ENCODE measurements at regions not wholly inside any gene's neighbourhood (a gene's known extent, or its start where the extent isn't known, plus 50 kb on each side); places are given as distances from the start of the nearest gene placed in this dataset.

GRCh38 chr2:66692521-66693054 is 257.7 kb downstream of the MEIS1 start:
- DNase-seq, result no peak

- no peak for DNase-seq
Measured at GRCh38 chr2:66693076-66693965, 258.4 kb downstream of the MEIS1 start.

GRCh38 chr2:66694087-66694860 is 259.3 kb downstream of the MEIS1 start:
- no peak for DNase-seq

GRCh38 chr2:66695226-66695735 is 260.4 kb downstream of the MEIS1 start:
- DNase-seq, result no peak

- no peak for DNase-seq
Measured at GRCh38 chr2:66696374-66696773, 261.4 kb downstream of the MEIS1 start.

- DNase-seq, result no peak
Measured at GRCh38 chr2:66696886-66697285, 262.0 kb downstream of the MEIS1 start.

GRCh38 chr2:66697366-66697765 is 262.4 kb downstream of the MEIS1 start:
- no peak for DNase-seq

- no peak for DNase-seq
Measured at GRCh38 chr2:66698091-66698490, 263.2 kb downstream of the MEIS1 start.

GRCh38 chr2:66698576-66699239 is 263.8 kb downstream of the MEIS1 start:
- DNase-seq, result no peak

- no peak for DNase-seq
Measured at GRCh38 chr2:66699416-66699792, 264.5 kb downstream of the MEIS1 start.

GRCh38 chr2:66699793-66700676 is 265.1 kb downstream of the MEIS1 start:
- no peak for DNase-seq

- no peak for DNase-seq
Measured at GRCh38 chr2:66700677-66701066, 265.7 kb downstream of the MEIS1 start.

- DNase-seq, result no peak
Measured at GRCh38 chr2:66701251-66701650, 266.3 kb downstream of the MEIS1 start.

- DNase-seq, result no peak
Measured at GRCh38 chr2:66701656-66702055, 266.7 kb downstream of the MEIS1 start.

GRCh38 chr2:66702301-66702700 is 267.4 kb downstream of the MEIS1 start:
- DNase-seq, result no peak

GRCh38 chr2:66704786-66705185 is 269.9 kb downstream of the MEIS1 start:
- no peak for DNase-seq

GRCh38 chr2:66714610-66715009 is 279.7 kb downstream of the MEIS1 start:
- DNase-seq, result no peak

- no peak for DNase-seq
Measured at GRCh38 chr2:66717218-66717905, 282.4 kb downstream of the MEIS1 start.

GRCh38 chr2:66717973-66718372 is 283.0 kb downstream of the MEIS1 start:
- no peak for DNase-seq

GRCh38 chr2:66721776-66722175 is 286.9 kb downstream of the MEIS1 start:
- DNase-seq, result no peak

GRCh38 chr2:66724241-66724640 is 289.3 kb downstream of the MEIS1 start:
- DNase-seq, result no peak

Data from right forelimb (tissue), 1 donor.